ENCODE measurements at regions not wholly inside any gene's neighbourhood (a gene's known extent, or its start where the extent isn't known, plus 50 kb on each side); places are given as distances from the start of the nearest gene placed in this dataset.

DNA sequence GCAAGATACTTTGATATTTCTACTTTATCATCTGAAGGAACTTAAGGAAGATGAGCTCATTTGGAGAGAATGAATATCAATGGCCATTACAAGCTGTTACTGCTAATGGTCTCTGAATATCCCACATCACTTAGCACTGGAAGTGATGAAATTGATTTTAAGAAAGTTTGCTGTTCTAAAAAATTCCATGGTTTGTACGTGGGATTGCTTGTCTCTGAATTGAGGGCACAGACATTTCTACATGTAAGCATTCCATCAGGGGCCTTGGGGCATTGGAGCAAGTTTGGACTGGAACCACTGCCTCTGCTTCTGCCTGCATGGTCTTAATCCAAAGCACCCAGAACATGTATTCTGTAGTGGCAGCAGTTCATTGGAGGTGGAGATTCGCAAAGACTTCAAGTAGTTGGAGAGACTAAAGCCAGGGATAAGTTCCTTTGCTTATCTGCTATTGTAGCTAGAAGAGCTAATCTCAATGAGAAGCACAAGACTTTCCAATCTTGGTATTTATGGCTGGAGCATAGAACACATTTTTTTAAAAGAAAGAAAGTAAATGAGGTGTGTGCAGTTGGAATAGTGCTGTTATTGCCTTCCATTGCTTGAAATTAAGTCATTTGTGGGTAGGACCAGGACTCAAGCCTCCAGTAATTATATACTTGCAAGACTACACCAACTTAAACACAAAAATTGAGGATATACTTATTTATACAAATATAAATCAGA lies 424.2 kb downstream of the SPATA31D1 start:
- TF ChIP-seq CTCF (IDR thresholded peaks at IDR 0.05; ENCODE audit: low read depth, low read length): no peak
- no peak overlapping the region for H3K4me3 ChIP-seq (ENCODE audit: low read depth, low read length)

GRCh38 chr9:82417501-82417900 lies 428.9 kb downstream of the SPATA31D1 start:
- no peak overlapping the region for H3K4me3 ChIP-seq (ENCODE audit: low read depth, low read length)
- TF ChIP-seq CTCF (IDR thresholded peaks at IDR 0.05; ENCODE audit: low read depth, low read length): no peak

- no peak overlapping the region for H3K4me3 ChIP-seq (ENCODE audit: low read depth, low read length)
- TF ChIP-seq CTCF (IDR thresholded peaks at IDR 0.05; ENCODE audit: low read depth, low read length): no peak
Measured at GRCh38 chr9:82418334-82418733, 429.8 kb downstream of the SPATA31D1 start.

- H3K4me3 ChIP-seq (ENCODE audit: low read depth, low read length): no peak overlapping the region
- TF ChIP-seq CTCF (IDR thresholded peaks at IDR 0.05; ENCODE audit: low read depth, low read length): no peak
Measured at GRCh38 chr9:82419696-82420486, 431.3 kb downstream of the SPATA31D1 start.

- TF ChIP-seq CTCF (IDR thresholded peaks at IDR 0.05; ENCODE audit: low read depth, low read length): no peak
- H3K4me3 ChIP-seq (ENCODE audit: low read depth, low read length): no peak overlapping the region
Measured at GRCh38 chr9:82421498-82421897, 432.9 kb downstream of the SPATA31D1 start.

GRCh38 chr9:82423700-82424099 lies 435.1 kb downstream of the SPATA31D1 start:
- no peak for TF ChIP-seq CTCF (IDR thresholded peaks at IDR 0.05; ENCODE audit: low read depth, low read length)
- no peak overlapping the region for H3K4me3 ChIP-seq (ENCODE audit: low read depth, low read length)

GRCh38 chr9:82424599-82425120 lies 436.1 kb downstream of the SPATA31D1 start:
- no peak for TF ChIP-seq CTCF (IDR thresholded peaks at IDR 0.05; ENCODE audit: low read depth, low read length)
- no peak overlapping the region for H3K4me3 ChIP-seq (ENCODE audit: low read depth, low read length)

Data from WI38 (cell line).